GM18868 (cell line): ENCODE measurements at regions not wholly inside any gene's neighbourhood (a gene's known extent, or its start where the extent isn't known, plus 50 kb on each side); places are given as distances from the start of the nearest gene placed in this dataset.

ENCODE experiments used
- ATAC-seq: cut with Tn5 transposase; IDR thresholded peaks from one replicate; pipeline ENCODE4 v1.9.1; 2021; ENCODE audit warnings: mild to moderate bottlenecking, moderate library complexity; ENCODE audit not compliant: unreplicated experiment

DNA sequence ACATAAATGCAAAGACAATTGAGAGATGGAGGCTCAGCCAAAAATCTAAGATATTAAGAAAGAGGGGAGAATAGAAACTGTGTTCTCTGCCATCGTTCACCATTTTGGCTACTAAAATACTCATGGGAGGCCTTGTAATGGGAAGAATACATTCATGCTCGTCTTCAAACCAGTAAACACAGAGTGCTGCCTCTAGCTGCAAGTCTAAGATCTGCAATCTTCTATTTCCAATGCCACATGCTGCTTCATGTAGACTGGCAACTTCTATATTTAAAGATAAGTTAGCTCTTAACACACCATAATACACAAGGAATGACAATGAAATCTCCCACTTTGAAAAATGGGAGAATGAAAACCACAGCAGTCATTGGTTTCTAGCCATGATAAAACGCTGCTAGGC lies 387.3 kb downstream of the HS3ST3B1 start:
- ATAC-seq: no peak

DNA sequence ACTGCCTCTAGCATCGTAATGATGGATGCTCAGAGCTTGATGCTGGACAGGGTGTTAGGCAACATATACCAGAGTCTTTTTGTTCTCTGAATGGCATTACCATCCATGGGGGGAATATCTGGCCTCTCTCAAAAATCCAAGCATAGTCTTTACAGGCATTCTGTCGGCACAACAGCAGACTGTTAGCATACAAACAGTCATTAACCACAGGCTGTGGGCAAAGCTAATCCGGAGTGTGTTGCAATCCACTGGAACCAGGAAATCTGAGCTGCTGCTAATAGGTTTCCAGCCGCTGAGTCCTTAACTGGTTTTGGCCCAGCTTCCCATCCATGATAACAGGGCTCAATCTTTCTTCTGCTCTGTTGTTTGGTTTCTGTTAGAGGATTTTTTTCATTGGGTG lies 371.9 kb downstream of the HS3ST3B1 start:
- no peak for ATAC-seq

DNA sequence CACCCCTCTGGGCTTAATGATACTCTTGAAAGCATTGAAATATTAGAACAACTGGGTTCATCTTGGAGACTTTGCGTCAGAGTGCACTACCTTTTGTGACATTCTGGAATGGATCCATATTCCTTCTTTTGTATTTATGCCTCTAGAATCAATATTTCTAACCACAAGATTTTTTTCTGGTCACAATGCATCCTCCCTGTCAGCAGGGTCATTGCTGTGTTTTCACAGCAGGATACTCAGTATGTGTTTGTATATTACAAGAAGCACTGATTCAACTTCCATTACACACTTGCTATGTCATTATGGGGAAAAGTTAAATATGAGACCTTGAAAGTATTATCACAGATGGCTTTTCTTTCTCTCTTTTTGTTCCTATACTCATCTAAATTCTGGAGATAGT lies 370.0 kb downstream of the HS3ST3B1 start:
- no peak for ATAC-seq

DNA sequence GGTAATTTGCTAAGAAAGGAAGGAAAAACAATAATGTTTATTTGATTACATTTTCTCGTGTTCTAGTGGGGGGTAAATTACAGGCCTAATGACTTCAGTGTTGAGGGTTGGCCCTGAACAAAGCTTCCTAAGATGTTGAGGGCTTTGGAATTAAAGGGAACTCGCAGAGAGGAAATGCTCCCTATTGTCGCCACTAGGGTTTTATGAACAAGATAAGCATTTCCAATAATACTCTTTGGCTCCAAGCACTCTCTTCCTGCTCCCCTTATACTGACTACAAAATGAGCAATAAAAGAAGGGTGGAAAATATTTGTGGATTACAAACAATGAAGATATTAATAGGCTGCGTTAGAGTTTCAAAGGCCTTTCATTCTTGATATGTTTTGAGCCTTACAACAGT lies 363.6 kb downstream of the HS3ST3B1 start:
- no peak for ATAC-seq

DNA sequence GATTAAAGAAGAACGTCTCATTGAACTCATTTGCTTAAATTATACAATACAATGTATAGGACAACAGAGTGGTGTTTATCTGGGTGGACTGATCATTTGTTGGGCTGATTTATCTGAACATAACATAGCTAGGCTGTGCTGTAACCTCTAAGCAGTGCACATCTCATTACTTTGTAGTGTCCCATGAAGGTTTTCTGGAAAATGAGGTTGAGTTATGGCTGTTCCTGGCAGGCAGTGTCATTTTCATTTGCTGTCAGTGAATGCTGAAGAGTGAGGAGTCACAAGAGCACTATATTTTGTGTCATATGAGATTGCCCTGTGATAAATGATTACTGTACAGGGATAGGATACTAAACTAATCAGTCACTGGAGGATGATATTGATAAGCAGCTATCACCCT lies 340.2 kb downstream of the HS3ST3B1 start:
- no peak for ATAC-seq

DNA sequence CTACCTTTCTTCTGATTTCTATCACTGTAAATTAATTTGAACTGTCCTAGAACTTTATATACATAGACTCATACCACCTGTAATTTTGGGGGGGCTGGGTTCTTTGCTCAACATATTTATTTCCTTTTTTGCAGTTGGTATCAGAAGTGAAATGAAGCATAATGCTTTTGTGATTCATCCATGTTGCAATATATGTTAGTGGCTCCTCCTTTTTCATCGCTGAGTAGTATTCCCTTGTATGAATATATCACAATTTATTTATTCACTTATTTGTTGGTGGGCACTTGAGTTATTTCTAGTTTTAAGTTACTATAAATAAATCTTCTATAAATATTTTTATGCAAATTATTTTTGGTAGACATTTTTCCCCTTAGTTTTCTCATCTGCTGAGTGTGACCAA lies 336.4 kb downstream of the HS3ST3B1 start:
- ATAC-seq: no peak

DNA sequence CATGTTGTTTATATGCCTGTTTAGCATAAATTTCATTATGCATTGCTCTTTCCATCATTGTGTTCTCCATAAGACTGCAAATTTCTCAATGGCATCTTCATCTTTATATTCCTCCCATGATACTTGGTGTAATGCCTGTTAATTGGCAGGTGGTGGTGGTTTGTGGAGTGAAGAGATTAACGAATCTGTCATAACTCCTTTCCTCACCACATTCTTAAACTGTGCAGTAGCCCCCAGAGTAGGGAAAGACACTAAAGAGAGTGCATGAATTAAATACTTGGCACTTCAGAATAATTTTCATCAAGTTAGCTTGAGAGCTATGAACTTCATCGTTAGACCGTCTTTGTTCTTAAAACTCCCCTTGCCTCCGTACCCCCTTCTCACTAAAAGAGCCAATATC lies 329.7 kb downstream of the HS3ST3B1 start:
- ATAC-seq: no peak

DNA sequence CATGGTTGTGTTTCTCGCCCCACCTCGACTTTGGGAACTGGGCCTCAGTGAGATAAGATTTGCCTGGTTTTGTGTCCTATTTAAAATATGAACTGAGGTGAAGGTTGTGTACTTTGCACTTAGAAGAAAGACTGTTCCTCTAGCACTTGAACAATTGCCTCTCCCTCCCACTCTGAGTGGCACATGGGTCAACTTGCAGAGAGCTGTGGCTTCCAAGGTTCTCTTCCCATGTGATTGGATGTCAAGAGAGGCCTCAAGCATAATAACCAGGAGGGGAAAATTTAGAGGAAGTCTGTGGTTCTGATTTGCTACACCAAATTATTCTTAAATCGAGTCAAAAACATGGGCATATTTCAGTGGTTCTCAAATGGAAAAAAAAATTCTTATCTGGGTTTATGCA lies 329.2 kb downstream of the HS3ST3B1 start:
- no peak for ATAC-seq

DNA sequence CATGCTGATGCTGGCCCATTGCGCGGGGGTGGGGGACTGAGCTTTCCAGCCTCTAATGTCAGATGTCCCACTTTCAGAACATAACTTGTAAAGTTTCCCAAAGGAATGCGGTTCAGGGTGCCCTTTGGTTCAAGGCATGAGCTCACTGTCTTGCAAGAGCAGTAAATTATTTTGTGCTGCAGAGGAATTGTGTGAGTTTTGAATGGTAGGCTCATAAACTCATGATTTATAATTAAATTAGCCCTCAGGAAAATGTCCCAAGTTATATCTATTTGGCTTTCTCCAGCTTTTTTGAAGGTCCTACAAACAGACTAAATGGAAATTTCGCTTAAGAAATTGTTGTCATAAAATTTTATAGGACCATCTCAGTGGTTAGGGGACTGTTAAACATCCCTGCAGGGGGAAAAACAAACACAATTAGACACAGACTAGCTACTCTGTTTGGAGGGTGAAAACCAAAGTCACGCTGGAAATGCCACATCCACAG lies 321.8 kb downstream of the HS3ST3B1 start:
- ATAC-seq: no peak

DNA sequence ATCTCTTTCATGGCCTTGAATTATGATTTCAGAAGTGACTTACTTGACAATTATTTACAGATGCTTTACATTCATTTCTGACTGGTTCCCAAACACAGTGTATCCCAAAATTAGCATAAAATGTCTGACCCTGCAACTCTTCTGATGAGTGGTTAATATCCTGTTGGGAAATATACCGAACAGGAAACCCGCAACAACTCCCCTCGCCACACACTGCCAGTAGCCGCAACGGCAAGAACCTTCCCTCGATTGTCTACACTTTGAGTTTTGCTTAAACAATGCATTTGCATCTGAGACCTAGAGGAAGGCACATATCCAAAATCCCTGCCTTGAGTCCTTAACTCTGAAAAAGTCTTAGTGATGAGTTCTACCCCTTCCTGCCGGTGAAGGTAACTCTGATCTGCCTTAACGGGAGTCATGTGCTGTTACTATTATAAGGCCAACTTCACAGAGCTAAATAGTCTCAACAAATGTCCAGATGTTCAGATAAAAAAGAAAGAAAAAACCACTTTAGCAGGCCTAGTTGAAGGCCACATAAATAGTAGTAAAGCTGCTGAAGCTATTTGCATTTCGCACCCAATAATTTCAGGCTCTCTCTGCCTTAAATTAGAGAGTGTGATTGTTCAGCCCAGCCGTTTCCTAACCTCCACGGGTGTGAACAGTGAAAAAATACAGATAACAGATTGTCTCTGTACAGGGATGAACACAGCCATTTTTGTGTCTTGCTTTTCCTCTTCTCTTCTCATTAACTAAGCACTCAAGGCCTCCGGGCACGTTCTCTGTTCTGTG lies 321.1 kb downstream of the HS3ST3B1 start:
- no peak for ATAC-seq

DNA sequence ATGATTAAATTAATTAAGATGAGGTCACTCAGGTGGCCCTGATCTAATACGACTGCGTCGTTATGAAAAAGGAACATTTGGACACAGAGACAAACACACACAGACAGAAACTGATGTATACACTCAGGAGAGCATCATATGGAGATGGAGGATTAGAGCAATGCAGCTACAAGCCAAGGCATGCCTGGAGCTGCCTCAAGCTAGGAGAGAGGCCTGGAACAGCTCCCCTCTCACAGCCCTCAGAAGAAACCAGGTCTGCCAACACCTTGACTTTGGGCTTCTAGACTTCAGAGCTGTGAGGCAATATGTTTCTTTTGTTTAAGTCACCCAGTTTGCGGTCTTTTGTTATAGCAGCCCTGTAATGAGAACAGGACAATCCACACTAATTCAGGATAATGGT lies 318.9 kb downstream of the HS3ST3B1 start:
- ATAC-seq: no peak

DNA sequence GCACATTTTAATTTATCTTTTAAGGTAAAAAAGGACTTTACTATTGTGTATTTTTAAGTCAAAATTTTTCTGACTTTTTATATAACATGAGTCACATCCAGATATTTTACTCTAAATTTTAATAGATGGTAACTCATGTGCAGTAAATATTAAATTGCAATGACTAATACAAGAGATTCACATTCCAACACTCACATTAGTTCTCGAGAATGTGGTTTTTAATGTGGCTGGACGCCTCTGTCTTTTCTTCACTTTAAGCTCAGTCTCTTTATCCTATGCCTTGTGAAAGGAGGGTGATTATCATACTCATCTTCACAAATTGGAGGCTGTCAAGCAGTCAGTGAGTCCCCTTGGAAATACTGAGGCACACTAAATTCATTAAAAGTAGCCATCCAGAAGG lies 315.6 kb downstream of the HS3ST3B1 start:
- no peak for ATAC-seq

DNA sequence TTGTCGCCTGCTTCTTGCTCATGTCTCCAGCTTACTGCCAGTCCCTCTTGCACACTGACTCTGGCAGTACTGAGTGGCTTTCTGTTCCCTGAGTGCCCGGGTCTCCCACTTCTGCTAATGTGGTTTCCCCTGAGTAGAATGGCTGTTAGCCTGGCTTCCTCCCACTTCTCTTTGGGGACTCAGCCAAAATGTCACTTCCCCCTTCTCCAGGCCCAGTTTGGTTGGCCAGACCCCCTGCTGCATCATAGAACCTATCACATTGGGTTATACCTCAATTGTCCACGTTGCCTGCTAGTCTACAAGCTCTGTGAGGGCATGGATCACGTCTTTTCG lies 304.4 kb downstream of the HS3ST3B1 start:
- peak; percentile 59 for ATAC-seq

DNA sequence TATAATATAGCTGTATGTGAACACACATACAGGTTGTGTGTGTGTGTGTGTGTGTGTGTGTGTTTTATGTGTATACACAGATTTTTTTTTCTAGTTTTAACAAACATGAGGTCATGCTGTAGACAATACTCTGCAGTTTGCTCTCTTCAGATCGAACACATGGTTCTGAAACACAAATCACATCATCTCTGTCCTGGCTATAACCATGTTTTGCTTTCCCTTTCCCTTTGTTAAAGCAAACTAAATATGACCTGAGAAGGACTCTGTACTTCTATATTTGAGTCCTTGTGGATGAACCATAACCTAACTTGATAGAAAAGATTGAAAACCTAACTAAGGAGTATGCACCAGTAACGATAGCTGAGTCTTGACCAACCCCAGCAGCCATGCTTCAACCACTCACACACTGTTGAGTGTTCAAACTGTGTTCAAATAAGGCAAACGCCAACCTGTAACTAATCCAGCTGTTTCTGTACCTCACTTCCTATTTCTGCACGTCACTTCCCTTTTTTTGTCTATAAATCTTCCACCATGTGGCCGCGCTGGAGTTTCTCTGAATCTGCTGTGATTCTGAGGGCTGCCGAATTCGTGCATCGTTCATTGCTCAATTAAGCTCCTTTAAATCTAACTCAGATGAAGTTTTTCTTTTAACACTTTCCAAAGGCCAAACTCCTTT lies 303.8 kb downstream of the HS3ST3B1 start:
- ATAC-seq: no peak

DNA sequence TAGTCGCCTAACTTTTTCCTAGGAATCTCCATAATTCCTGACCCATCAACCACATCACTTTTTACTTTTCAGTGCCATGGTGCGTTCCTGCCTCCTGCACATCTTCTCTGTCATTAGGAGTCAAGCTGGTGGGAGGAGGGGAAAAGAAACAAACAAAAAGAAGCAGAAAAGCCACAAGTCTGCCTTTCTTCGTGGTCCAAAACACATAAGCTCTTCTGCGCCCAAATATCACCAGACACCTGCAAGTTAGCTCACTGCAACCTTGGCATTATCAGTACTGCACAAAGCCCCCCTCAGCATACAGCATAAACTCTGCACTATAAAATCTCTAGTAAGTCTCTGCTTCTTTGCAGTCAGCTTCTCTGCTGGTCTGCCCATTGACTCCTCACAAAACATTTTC lies 295.3 kb downstream of the HS3ST3B1 start:
- ATAC-seq: no peak

DNA sequence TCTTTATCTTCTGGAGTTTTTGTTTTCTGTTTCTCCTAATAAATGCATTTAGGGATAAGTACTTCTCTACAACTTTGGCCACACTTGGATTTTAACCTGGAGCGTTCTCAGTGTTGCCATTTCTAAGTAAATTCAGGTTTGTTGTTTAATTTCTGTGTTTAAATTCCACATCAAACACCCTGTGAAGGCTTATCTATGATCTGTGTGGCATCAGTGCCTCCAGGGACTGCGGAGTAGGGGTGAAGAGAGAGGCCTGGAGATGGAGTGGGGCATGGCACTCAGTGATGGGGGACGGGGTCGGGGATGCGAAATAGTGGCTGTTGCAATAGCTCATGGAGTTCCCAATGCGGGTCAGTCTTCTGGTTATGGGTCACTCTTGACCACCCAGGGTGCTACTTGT lies 294.8 kb downstream of the HS3ST3B1 start:
- no peak for ATAC-seq

DNA sequence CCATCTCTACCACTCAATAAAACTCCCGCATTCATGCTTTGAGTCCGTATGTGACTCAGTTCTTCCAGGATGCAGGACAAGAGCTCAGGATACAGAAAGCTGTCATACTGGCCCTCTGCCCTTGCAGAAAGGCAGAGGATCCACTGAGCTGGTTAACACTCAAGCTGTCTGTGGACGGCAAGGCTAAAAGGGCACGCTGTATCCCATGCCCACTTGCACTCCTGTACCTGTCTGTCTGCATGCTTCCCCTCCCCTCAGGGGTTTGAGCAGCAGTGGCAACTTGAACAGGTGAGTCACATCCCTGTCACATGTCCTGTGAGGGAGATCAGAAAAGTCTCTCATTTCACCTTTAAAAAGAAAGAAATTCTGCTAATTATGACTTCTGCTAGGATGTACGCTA lies 293.8 kb downstream of the HS3ST3B1 start:
- ATAC-seq: no peak

DNA sequence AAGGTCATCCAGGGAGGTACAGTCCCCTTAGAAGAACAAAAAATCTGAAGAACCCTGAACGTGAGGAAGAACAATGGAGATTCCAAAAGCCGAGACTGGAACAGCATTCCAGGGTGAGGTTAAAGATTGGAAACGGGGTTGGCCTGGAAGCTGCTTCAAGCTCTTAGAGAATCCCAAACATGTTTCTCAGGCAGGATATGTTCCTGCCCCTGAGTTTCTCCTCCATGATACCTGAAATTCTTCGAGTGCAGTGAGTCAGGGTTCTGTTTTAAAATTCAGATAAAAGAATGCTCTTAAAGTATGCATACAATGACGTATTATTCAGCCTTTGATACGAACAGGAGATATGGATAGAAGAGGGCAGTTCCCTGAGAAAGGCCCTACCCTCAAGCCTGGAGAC lies 293.1 kb downstream of the HS3ST3B1 start:
- ATAC-seq: no peak

DNA sequence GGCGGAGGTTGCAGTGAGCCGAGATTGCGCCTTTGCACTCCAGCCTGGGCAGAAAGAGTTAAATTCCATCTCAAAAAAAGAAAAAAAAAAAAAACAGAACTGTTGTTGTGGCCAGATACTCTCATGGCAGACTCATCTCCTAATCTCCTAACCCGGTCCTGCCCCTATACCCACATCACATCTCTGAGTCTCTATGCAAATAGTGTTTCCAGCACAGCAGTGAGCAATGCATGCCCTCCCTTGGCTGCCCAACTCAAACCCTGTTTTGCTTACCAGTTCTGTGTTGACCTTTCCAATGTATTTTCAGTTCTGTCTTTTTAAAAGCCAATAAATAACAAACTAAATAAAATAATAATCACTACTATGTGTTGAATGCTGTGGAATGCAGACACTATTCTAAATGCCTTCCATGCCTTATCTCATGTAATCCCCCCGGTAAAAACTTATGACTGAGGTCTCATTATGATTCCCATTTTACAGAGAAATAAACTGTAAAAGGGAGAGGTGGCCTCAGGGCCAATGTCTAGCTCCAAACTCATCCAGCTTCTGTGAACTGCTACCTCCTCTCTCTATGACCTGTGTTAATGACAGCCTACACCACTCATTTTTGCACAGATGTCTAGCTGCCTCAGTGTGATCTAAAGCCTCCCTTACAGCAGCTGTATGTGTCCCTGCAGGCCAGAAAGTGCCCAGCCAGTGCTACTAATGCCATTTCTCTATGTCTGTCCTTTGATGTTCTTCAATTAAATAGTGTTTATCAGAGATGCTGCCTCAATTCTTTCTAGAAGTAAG lies 289.8 kb downstream of the HS3ST3B1 start:
- ATAC-seq: no peak

DNA sequence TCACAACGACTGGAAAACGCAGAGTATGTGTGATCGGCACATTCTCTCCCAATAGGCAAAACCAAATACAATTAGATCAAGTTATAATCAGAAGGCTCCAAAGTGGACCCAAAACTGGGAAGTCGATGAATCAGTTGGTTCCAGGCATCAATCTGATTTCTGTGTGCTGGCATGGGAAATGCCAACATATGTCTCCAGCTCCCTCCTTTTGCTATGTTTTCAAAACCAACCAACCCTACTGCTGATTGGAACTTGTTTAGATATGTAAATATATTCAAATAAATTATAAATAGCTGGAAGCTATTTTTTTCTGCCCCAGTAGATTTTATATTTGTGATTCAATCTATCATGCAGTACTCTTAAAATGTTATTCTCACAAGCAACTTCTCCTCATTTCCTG lies 284.2 kb downstream of the HS3ST3B1 start:
- ATAC-seq: no peak

DNA sequence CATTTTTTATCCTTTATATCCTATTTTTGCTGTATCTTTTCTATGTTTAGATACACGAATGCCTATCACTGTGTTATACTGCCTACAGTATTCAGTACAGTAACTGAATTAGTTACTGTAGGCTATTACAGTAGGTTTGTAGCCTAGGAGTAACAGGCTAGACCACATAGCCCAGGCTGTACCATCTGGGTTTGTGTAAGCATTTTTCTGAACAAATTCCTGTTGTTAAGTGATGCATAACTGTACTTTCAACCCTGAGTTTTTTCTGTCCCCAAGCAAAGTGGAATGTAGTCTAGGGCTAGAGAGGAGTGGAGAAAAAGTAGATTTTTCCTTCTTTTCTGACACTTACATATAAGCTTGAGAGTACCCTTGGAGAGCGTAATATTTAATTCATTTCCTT lies 282.1 kb downstream of the HS3ST3B1 start:
- no peak for ATAC-seq
